GM12878 (cell line): ENCODE measurements at regions not wholly inside any gene's neighbourhood (a gene's known extent, or its start where the extent isn't known, plus 50 kb on each side); places are given as distances from the start of the nearest gene placed in this dataset.
A peak's percentile ranks its signal among the peaks of the same experiment; 100 is the strongest.

Experiments used
- CEBPZ ChIP-seq: fragments of 150-350 bp; IDR thresholded peaks from 2 replicates; pipeline ENCODE4 v1.6.1; 2016; ENCODE audit warnings: low read depth, low read length
- KLF5 ChIP-seq: fragments of 450-650 bp; IDR thresholded peaks from 2 replicates; pipeline ENCODE4 v1.6.1; 2014; ENCODE audit warnings: mild to moderate bottlenecking; ENCODE audit not compliant: partially characterized antibody
- LARP7 ChIP-seq: fragments of 450-650 bp; IDR thresholded peaks from 2 replicates; pipeline ENCODE4 v1.6.1; 2017; ENCODE audit warnings: mild to moderate bottlenecking
- PAX5 ChIP-seq: IDR thresholded peaks from 2 replicates; pipeline ENCODE4 v1.6.1; 2011; ENCODE audit warnings: low read depth, low read length, borderline replicate concordance
- RUNX3 ChIP-seq: IDR thresholded peaks from 2 replicates; pipeline ENCODE4 v1.6.1; 2012; ENCODE audit warnings: low read length, inconsistent platforms
- SMAD5 ChIP-seq: IDR thresholded peaks from 2 replicates; pipeline ENCODE4 v1.6.1; 2016; ENCODE audit warnings: antibody characterized with exemption, low read depth
- SREBF2 ChIP-seq: IDR thresholded peaks from 2 replicates; pipeline ENCODE4 v1.6.1; 2012; ENCODE audit warnings: mild to moderate bottlenecking, low read length
- SUPT20H ChIP-seq: IDR thresholded peaks from 2 replicates; pipeline ENCODE4 v1.6.1; 2011; ENCODE audit warnings: low read depth, mild to moderate bottlenecking, low read length, moderate library complexity, borderline replicate concordance; ENCODE audit not compliant: control insufficient read depth
- USF2 ChIP-seq: IDR thresholded peaks from 2 replicates; pipeline ENCODE4 v1.6.1; 2011; ENCODE audit warnings: low read depth, low read length, improper control_type of control experiment, borderline replicate concordance
- ZNF217 ChIP-seq: fragments of 450-650 bp; IDR thresholded peaks from 2 replicates; pipeline ENCODE4 v1.6.1; 2017; ENCODE audit warnings: antibody characterized with exemption, mild to moderate bottlenecking
- ZNF274 ChIP-seq: IDR thresholded peaks from one replicate; pipeline ENCODE4 v1.8.0; 2011; ENCODE audit not compliant: insufficient read length, insufficient read depth
- ZNF384 ChIP-seq: IDR thresholded peaks from 2 replicates; pipeline ENCODE4 v1.6.1; 2012; ENCODE audit warnings: low read depth, mild to moderate bottlenecking, low read length, improper control_type of control experiment, borderline replicate concordance
- ZNF687 ChIP-seq: fragments of 450-650 bp; IDR thresholded peaks from 2 replicates; pipeline ENCODE4 v1.6.1; 2017; ENCODE audit warnings: mild to moderate bottlenecking, moderate library complexity

DNA sequence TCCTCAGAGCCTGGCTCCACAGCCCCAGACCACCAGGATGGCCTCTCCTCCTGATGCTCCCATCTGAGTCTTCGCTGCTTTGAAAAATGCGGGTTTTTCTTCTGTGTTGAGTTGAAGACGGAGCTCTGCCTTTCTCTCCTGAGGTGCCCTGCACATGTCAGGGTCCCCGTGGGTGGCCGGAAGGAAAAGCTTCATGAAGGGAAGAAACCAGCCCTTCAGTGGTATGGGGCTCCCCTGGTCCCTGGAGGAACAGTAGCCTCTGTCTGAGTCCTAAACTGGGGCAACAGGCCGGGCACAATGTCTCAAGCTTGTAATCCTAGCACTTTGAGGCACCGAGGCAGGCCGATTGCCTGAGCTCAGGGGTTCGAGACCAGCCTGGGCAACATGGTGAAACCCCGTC is 54.7 kb upstream of the CAB39 start (continued):
- no peak for TF ChIP-seq USF2
- peak; percentile 54 for TF ChIP-seq ZNF217
- no peak for TF ChIP-seq RUNX3
- TF ChIP-seq ZNF274 = no peak
- TF ChIP-seq LARP7 = peak; percentile 20; the same call in 1 of the 2 replicates
- TF ChIP-seq SREBF2 = no peak
- no peak for TF ChIP-seq SMAD5
- TF ChIP-seq CEBPZ = no peak
- TF ChIP-seq SUPT20H = no peak
- no peak for TF ChIP-seq PAX5
- TF ChIP-seq ZNF687 = peak; percentile 57; the same call in 1 of the 2 replicates
- no peak for TF ChIP-seq ZNF384
- no peak for TF ChIP-seq KLF5
